ENCODE measurements at regions not wholly inside any gene's neighbourhood (a gene's known extent, or its start where the extent isn't known, plus 50 kb on each side); places are given as distances from the start of the nearest gene placed in this dataset.

DNA sequence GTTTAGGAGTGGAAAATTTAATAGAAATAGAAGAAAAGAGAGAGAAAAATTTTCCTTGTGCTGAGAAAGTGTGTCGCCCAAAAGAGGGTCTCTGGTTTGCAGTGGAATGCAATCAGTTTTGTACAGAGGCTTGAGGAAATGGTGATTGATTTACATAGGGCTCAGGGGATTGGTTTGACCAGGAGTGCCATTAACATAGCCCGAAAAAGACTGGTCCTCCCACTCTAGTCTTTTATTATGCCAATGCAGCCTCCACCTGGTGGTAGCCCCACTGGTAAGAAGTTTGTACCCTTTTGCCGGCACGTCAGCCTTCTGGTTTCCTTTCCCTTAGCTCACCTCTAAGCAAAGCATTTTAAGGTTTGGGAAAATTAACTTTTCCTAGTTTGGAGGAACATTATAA is 885.3 kb downstream of the XPNPEP1 start:
- Histone ChIP-seq H3K9me2 (ENCODE audit: insufficient read depth, low read length) (no peaks in the 10 kb centered on the region), H3K9me3 (ENCODE audit: low read length) (no peaks in the 10 kb centered on the region), H3K4me3 (ENCODE audit: low read depth, low read length, poor library complexity, severe bottlenecking) (no peak overlapping the region), H3K4me1 (ENCODE audit: insufficient read depth, low read length, poor library complexity, severe bottlenecking) (no peaks in the 10 kb centered on the region), H2AFZ (ENCODE audit: low read length) (no peak overlapping the region), H3K27ac (ENCODE audit: low read depth, low read length, poor library complexity, severe bottlenecking) (no peak overlapping the region), H3K4me2 (ENCODE audit: low read length) (no peak overlapping the region), H3K79me2 (ENCODE audit: insufficient read depth, low read depth, low read length) (no peaks in the 10 kb centered on the region), H4K20me1 (ENCODE audit: insufficient read depth, low read length) (no peaks in the 10 kb centered on the region), H3K36me3 (ENCODE audit: insufficient read depth, low read length) (no peaks in the 10 kb centered on the region)
- intact Hi-C loops (cut with micrococcal nuclease; ENCODE audit: unreplicated experiment): no loop called here
- no TSS peak for BruUV-seq (replicated peaks)
- no peak for DNase-seq (ENCODE audit: low spot score)
- ChIA-PET POLR2A (no interaction called here), CTCF (ENCODE audit: unreplicated experiment) (no interaction called here)
- no peak for TF ChIP-seq EZH2phosphoT487 (IDR thresholded peaks at IDR 0.05; ENCODE audit: borderline replicate concordance, low read depth, low read length)
- TF ChIP-seq, protein P1, sequence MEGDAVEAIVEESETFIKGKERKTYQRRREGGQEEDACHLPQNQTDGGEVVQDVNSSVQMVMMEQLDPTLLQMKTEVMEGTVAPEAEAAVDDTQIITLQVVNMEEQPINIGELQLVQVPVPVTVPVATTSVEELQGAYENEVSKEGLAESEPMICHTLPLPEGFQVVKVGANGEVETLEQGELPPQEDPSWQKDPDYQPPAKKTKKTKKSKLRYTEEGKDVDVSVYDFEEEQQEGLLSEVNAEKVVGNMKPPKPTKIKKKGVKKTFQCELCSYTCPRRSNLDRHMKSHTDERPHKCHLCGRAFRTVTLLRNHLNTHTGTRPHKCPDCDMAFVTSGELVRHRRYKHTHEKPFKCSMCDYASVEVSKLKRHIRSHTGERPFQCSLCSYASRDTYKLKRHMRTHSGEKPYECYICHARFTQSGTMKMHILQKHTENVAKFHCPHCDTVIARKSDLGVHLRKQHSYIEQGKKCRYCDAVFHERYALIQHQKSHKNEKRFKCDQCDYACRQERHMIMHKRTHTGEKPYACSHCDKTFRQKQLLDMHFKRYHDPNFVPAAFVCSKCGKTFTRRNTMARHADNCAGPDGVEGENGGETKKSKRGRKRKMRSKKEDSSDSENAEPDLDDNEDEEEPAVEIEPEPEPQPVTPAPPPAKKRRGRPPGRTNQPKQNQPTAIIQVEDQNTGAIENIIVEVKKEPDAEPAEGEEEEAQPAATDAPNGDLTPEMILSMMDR (conservative IDR thresholded peaks at IDR 0.05; ENCODE audit: low read length): no peak

DNA sequence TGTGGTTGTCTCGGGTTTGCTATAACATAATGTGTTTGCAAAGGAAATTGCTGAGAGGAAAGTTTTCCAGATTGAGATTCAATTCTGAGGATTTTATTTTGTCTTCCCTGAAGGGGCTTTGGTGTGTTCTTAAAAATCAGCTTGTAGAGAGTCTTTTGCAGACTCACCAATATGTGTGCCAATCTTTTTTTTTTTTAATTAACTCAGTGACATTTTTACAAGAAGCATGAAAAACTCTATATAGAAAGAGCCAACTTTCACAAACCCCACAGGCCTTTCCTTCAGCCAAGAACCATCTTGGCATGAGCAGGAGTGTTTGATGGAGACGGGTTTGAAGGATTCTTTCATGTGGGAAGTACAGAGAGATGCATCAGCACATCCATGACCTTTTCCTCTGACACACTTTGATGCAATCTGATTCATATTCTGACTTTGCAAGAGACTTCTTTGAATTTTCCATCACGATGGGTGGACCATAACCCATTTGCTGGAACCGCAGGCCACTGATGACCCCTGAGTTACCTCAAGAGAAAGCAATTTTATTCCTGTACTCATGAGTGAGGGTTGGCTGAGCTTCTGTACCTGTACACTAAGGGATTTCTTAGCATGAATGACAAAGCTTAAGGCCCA is 892.6 kb downstream of the XPNPEP1 start:
- Histone ChIP-seq H3K4me2 (ENCODE audit: low read length) (no peak overlapping the region), H4K20me1 (ENCODE audit: insufficient read depth, low read length) (no peaks in the 10 kb centered on the region), H3K27ac (ENCODE audit: low read depth, low read length, poor library complexity, severe bottlenecking) (no peak overlapping the region), H3K79me2 (ENCODE audit: insufficient read depth, low read depth, low read length) (no peaks in the 10 kb centered on the region), H3K9me3 (ENCODE audit: low read length) (no peaks in the 10 kb centered on the region), H3K4me3 (ENCODE audit: low read depth, low read length, poor library complexity, severe bottlenecking) (no peak overlapping the region), H3K36me3 (ENCODE audit: insufficient read depth, low read length) (no peaks in the 10 kb centered on the region), H3K9me2 (ENCODE audit: insufficient read depth, low read length) (no peaks in the 10 kb centered on the region), H3K4me1 (ENCODE audit: insufficient read depth, low read length, poor library complexity, severe bottlenecking) (no peaks in the 10 kb centered on the region), H2AFZ (ENCODE audit: low read length) (no peak overlapping the region)
- no peak for DNase-seq (ENCODE audit: low spot score)
- BruUV-seq (replicated peaks): no TSS peak
- POLR2A ChIA-PET: no interaction called here
- CTCF ChIA-PET (ENCODE audit: unreplicated experiment): no interaction called here
- intact Hi-C loops (cut with micrococcal nuclease; ENCODE audit: unreplicated experiment): no loop called here
- TF ChIP-seq, protein P1 (conservative IDR thresholded peaks at IDR 0.05; ENCODE audit: low read length): no peak
- TF ChIP-seq EZH2phosphoT487 (IDR thresholded peaks at IDR 0.05; ENCODE audit: borderline replicate concordance, low read depth, low read length): no peak

GRCh38 chr10:109029870-109030269 is 893.4 kb downstream of the XPNPEP1 start:
- intact Hi-C loops (cut with micrococcal nuclease; ENCODE audit: unreplicated experiment): loop anchor here (10.0 kb wide), 1 partner anchor 245 kb away; no protein-coding TSS in a partner anchor
- no peak for DNase-seq (ENCODE audit: low spot score)
- POLR2A ChIA-PET: no interaction called here
- Histone ChIP-seq H3K79me2 (ENCODE audit: insufficient read depth, low read depth, low read length) (no peaks in the 10 kb centered on the region), H3K4me3 (ENCODE audit: low read depth, low read length, poor library complexity, severe bottlenecking) (no peak overlapping the region), H3K9me3 (ENCODE audit: low read length) (no peaks in the 10 kb centered on the region), H3K4me2 (ENCODE audit: low read length) (no peak overlapping the region), H3K36me3 (ENCODE audit: insufficient read depth, low read length) (no peaks in the 10 kb centered on the region), H3K9me2 (ENCODE audit: insufficient read depth, low read length) (no peaks in the 10 kb centered on the region), H4K20me1 (ENCODE audit: insufficient read depth, low read length) (no peaks in the 10 kb centered on the region), H3K27ac (ENCODE audit: low read depth, low read length, poor library complexity, severe bottlenecking) (no peak overlapping the region), H2AFZ (ENCODE audit: low read length) (no peak overlapping the region), H3K4me1 (ENCODE audit: insufficient read depth, low read length, poor library complexity, severe bottlenecking) (no peaks in the 10 kb centered on the region)
- no TSS peak for BruUV-seq (replicated peaks)
- CTCF ChIA-PET (ENCODE audit: unreplicated experiment): no interaction called here
- TF ChIP-seq, protein P1 (conservative IDR thresholded peaks at IDR 0.05; ENCODE audit: low read length): no peak
- TF ChIP-seq EZH2phosphoT487 (IDR thresholded peaks at IDR 0.05; ENCODE audit: borderline replicate concordance, low read depth, low read length): no peak

Data from OCI-LY7 (cell line).